NCI-H226 (cell line): ENCODE measurements at regions not wholly inside any gene's neighbourhood (a gene's known extent, or its start where the extent isn't known, plus 50 kb on each side); places are given as distances from the start of the nearest gene placed in this dataset.

Experiments used
- DNase-seq: peaks from one replicate; pipeline ENCODE4 v3.0.0-alpha.2; 2015

- no peak for DNase-seq
Measured at GRCh38 chr6:63371104-63371715, 51.4 kb upstream of the LGSN start.

- no peak for DNase-seq
Measured at GRCh38 chr6:63372951-63373533, 53.3 kb upstream of the LGSN start.

DNA sequence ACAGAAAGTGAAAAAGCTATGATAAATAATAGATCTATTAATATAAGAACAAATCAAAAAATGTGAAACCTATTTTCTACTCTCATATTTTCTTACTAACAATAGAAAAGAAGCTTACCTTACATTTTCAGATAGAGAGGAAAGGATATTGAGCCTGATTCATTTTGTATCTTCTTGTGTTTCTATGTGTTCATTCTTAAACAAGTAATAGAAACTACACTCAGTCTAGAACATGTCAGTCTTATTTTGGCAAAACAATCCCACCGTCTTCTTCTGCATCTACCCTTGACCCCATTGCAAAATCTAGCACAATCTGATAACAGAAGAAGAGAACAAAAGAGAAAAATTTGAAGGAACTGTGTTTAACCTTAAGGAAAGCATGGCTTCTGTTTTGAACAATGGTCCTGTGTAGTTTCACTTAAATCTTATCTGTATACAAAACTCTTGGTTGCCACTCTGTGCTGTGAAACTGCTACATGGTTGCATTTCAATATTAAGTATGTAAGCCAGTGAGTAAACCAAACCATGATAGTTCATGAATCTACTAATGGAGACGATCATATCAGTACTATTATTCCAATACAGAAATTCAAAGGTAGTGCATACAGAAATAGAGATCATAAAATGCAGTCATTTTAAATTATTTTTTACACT lies 69.5 kb upstream of the LGSN start:
- no peak for DNase-seq

- DNase-seq: no peak
Measured at GRCh38 chr6:63391203-63391970, 71.6 kb upstream of the LGSN start.

DNA sequence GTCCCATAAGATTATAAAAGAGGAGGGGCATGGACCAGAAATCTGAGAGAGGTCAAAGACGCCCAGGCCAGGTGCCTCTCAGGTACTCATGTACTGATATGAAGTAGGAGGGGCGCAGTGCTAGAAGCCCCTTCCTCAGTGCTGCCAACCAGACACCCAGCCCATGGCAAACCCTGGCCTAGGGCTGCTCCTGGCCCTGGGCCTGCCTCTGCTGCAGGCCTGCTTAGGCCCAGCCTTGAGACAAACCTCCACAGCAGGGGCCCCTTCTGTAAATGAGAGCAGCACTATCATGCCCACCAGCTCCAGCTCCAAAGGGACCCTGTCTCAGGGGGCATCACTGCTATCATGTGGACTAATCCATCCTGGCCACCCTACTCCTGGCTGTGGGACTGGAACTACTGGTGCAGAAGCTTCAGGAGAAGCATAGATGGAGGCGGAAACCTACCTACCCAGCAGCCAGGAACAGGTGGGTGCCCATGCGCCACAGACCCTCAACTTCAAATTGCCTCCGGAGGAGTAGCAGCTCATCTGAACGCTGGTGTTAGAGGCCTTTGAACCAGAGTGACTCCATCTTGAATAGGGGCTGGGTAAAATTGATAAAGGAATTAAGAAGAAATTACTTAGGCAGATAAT lies 72.4 kb upstream of the LGSN start:
- no peak for DNase-seq

- DNase-seq: no peak
Measured at GRCh38 chr6:63394656-63395308, 75.0 kb upstream of the LGSN start.

GRCh38 chr6:63395381-63395780 lies 75.6 kb upstream of the LGSN start:
- no peak for DNase-seq

GRCh38 chr6:63403725-63404124 lies 83.9 kb upstream of the LGSN start:
- DNase-seq: no peak

- DNase-seq: no peak
Measured at GRCh38 chr6:63410435-63411426, 90.9 kb upstream of the LGSN start.

DNA sequence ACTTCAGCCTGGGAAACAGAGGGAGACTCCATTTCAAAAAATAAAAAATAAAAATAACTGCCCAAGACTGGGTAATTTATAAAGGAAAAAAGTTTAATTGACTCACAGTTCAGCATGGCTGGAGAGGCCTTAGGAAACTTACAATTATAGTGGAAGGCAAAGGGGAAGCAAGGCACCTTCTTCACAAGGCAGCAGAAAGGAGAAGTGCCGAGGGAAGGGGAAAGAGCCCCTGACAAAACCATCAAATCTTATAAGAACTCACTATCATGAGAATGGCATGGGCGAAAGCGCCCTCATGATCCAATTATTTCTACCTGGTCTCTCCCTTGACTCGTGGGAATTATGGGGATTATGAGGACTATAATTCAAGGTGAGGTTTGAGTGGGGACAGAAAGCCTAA lies 95.5 kb upstream of the LGSN start:
- no peak for DNase-seq

GRCh38 chr6:63418741-63419140 lies 99.0 kb upstream of the LGSN start:
- DNase-seq: no peak

DNA sequence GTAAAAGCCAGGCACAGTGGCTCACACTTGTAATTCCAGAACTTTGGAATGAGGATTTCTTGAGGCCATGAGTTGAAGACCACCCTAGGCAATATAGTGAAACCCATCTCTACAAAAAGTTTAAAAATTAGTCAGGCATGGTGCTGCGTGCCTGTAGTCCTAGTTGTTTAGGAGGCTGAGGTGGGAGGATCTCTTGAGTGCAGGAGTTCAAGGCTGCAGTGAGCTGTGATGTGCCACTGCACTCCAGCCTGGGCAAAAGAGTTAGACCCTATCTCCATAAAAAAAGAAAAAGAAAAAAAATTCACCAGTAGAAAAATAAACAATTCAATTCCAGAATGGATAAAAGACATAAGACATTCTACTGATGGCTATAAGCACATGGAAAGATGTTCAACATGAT lies 104.9 kb upstream of the LGSN start:
- DNase-seq: no peak

- DNase-seq: no peak
Measured at GRCh38 chr6:63425493-63425892, 105.7 kb upstream of the LGSN start.

DNA sequence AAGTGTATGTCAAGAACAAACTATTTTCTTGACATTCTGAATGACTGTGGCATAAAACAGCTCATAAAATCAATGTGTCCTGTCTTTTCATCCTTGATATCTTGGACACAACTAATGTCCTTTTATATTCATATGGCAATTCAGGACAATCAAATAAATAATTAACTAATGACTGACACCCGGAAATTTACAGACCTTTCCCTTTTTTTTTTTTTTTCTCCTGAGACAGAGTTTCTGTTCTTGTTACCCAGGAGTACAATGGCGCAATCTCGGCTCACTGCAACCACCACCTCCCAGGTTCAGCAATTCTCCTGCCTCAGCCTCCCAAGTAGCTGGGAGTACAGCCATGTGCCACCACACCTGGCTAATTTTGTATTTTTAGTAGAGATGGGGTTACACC lies 107.1 kb upstream of the LGSN start:
- no peak for DNase-seq

- no peak for DNase-seq
Measured at GRCh38 chr6:63427951-63428350, 108.2 kb upstream of the LGSN start.

DNA sequence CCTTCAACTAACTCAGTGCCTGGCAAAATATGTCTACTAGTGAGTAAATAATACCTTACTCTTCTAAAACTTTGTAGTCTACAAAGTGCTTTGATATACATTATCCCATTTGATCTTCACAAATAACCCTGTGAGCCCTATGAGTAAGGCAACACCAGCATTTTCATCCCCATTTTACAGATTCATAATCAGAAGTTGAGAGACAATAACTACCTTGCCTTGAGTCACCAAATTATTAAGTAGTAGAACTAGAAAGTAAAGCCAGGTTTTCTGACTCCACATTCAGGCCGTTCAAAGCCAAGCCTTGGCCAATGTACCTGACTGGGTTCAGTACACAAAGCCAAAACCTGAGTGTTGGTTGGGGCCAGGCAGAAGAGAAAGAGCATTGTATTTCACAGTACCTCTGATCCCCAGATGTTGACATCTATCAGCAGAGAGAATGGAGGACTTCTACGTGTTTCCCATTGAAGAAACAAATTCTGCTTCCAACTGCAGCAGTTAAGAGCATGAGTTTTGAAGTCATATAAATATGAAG lies 111.3 kb upstream of the LGSN start:
- no peak for DNase-seq

DNA sequence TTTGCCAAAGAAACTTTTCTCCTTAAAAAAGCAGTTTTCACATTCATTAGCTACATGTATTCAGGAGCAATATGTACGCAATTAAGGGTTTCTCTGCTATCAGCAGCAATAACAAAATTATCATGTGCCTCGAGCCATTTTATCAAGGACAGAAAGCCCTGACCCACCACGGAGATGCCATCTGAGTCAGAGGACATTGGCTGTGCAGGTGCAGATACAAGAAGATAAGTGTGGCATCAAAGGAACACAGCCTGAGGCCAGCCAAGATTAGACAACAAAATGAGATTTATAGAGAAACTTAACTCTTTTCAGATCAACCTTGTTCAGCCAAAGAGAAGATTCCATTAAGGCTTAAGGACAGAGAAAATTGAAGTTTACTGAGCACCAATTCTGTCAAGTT lies 115.2 kb upstream of the LGSN start:
- DNase-seq: no peak

GRCh38 chr6:63436356-63436755 lies 116.6 kb upstream of the LGSN start:
- no peak for DNase-seq

- DNase-seq: no peak
Measured at GRCh38 chr6:63437058-63437457, 117.3 kb upstream of the LGSN start.

DNA sequence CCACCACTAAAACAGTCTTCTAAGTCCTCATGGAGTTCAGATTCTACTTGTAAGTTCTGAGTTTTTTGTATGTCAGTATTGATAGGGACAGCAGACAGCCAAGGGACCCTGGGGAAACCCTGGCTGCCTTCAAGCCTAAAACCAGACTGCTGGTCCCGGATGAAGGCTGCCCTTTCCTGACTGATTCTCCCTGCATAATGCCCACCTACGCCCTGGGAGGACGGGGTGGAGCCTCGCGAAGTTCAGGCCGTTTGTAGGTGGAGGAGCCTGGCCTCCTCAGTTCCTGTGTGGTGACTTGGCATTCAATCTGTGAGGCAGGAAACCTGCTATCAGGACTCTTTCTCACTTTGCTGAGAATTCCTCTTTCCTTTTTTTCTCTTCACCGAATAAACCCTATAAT lies 120.3 kb upstream of the LGSN start:
- DNase-seq: no peak

GRCh38 chr6:63440594-63440993 lies 120.8 kb upstream of the LGSN start:
- DNase-seq: no peak
